Adipocyte (in vitro differentiated cells): ENCODE measurements at regions not wholly inside any gene's neighbourhood (a gene's known extent, or its start where the extent isn't known, plus 50 kb on each side); places are given as distances from the start of the nearest gene placed in this dataset.
"Not testable (repeated sequence)": the region's sequence is repeated elsewhere in the genome, so short reads cannot be mapped to it uniquely, and the experiment has no call there.

Source experiments
- DNase-seq: peaks from one replicate; pipeline ENCODE4 v3.0.0-alpha.2; 2015; ENCODE audit warnings: low read depth
- H3K27me3 ChIP-seq: replicated peaks from 2 replicates; pipeline ENCODE4 v1.7.0; 2013; ENCODE audit warnings: mild to moderate bottlenecking, low read length, moderate library complexity; ENCODE audit not compliant: control insufficient read depth, insufficient read depth
- H3K36me3 ChIP-seq: 2 replicates; pipeline ENCODE4 v1.7.0; 2013; ENCODE audit warnings: low read length, mild to moderate bottlenecking, moderate library complexity; ENCODE audit not compliant: control insufficient read depth, insufficient read depth, severe bottlenecking
- H3K4me1 ChIP-seq: 2 replicates; pipeline ENCODE4 v1.7.0; 2013; ENCODE audit warnings: mild to moderate bottlenecking, low read length, moderate library complexity; ENCODE audit not compliant: control insufficient read depth, insufficient read depth
- H3K4me3 ChIP-seq: 2 replicates; pipeline ENCODE4 v1.7.0; 2013; ENCODE audit warnings: mild to moderate bottlenecking, low read length, moderate library complexity
- H3K9ac ChIP-seq: 2 replicates; pipeline ENCODE4 v1.7.0; 2013; ENCODE audit warnings: mild to moderate bottlenecking, low read length, moderate library complexity
- H3K9me3 ChIP-seq: 2 replicates; pipeline ENCODE4 v1.7.0; 2013; ENCODE audit warnings: mild to moderate bottlenecking, low read length, moderate library complexity; ENCODE audit not compliant: control insufficient read depth

DNA sequence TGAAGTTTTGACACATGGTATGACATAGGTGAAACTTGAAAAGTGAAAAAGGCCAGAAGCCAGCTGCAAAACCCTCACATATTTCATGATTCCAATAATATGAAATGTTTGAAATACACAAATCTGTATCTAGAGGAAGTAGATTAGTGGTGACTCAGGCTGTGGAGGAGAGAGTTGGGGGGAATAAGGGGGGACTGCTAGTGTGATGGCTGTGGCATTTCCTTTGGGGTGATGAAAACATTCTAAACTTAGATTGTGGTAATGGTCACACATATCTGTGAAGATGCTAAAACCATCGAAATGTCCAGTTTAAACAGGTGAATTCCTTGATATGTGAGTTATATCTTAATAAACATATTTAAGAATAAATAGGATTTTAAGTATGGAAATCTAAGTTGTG, 343.5 kb upstream of the SFRP2 start:
- DNase-seq = no peak
- H3K9ac ChIP-seq = no peak overlapping the region
- no peaks in the 10 kb centered on the region for H3K27me3 ChIP-seq
- no peaks in the 10 kb centered on the region for H3K9me3 ChIP-seq
- H3K36me3 ChIP-seq = no peaks in the 10 kb centered on the region
- peaks cover 8% of the 10 kb centered on the region for H3K4me1 ChIP-seq
- H3K4me3 ChIP-seq = no peak overlapping the region

DNA sequence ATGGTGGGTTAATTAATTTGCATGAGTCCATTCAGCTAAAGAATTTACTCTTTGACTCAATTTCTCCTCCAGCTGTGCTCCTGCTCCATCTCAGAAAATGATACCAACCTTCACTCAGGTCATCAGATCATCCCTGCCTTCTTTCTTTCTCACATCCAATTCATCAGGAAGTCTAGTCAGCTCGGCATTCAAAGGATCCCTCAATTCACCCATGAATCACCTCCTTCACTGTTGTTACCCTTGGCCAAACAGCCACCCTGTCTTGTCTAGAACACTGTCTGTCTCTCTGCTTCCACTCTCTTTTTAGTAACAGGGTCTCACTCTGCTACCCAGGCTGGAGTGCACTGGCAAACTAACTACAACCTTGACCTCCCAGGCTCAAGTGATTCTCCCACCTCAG, 337.4 kb upstream of the SFRP2 start:
- Histone ChIP-seq H3K9me3 (no peaks in the 10 kb centered on the region), H3K4me3 (no peak overlapping the region), H3K27me3 (no peaks in the 10 kb centered on the region), H3K36me3 (no peaks in the 10 kb centered on the region), H3K9ac (no peak overlapping the region), H3K4me1 (peaks cover 5% of the 10 kb centered on the region)
- no peak for DNase-seq

DNA sequence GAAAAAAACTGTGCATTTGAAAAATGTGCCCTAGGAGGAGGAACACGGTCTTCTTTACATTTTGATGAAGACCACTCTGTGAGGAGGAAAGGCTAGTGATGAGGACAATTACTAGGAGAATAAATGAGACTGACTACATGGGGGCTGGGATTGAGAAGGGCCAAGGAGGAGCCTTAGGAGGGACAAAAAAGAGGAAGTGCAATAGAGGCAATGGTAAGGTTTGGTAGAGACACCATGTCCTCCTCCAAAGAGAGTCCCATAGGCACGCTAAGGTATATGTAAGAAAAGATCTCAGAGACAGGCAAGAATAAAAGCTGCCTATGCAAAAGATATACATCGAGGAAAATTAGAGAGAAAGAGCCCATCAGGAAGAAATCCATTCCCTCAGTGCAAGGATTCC, 336.5 kb upstream of the SFRP2 start:
- Histone ChIP-seq H3K4me1 (peaks cover 5% of the 10 kb centered on the region), H3K36me3 (no peaks in the 10 kb centered on the region), H3K9ac (no peak overlapping the region), H3K9me3 (no peaks in the 10 kb centered on the region), H3K4me3 (no peak overlapping the region), H3K27me3 (no peaks in the 10 kb centered on the region)
- DNase-seq = no peak

GRCh38 chr4:154124539-154125255, 335.8 kb upstream of the SFRP2 start:
- Histone ChIP-seq H3K9ac (no peak overlapping the region), H3K9me3 (no peaks in the 10 kb centered on the region), H3K27me3 (no peaks in the 10 kb centered on the region), H3K36me3 (no peaks in the 10 kb centered on the region), H3K4me1 (peaks cover 5% of the 10 kb centered on the region), H3K4me3 (no peak overlapping the region)
- peak; percentile 52 for DNase-seq

- Histone ChIP-seq H3K9ac (no peak overlapping the region), H3K9me3 (no peaks in the 10 kb centered on the region), H3K36me3 (no peaks in the 10 kb centered on the region), H3K27me3 (no peaks in the 10 kb centered on the region), H3K4me1 (peaks cover 5% of the 10 kb centered on the region), H3K4me3 (no peak overlapping the region)
- DNase-seq = no peak
Observed at GRCh38 chr4:154123897-154124296, 335.0 kb upstream of the SFRP2 start.

DNA sequence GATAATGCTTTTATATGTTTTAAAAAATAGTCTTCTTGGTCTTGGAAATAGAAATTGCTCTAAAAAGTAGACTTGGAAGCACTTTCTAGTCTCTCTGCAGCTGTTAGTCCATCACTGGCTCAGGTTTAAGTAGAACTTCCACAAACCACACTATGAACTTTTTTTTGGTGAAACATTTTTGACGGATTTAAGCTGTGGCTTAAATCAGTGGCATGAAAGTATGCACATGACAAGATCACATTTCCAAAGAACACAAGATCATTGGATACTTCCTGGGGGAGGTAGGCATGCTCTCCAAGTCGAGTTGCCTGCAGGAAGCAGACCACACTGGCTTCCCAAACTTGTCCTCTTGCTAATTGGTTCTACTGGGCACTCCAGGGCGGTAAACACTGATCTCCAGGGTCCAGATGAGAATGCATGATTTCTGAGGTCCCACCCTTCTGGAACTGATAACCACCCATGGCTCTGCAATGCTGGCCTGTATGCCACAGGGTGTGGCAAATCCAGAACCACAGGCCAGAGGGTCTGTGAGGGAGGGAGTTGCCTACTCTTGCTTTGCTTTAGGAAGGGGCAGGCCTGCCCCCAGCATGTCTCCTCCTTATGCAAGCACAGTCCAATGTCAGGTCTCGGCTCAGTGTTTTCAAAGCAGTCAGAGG, 331.9 kb upstream of the SFRP2 start:
- Histone ChIP-seq H3K9ac (no peak overlapping the region), H3K4me3 (no peak overlapping the region), H3K9me3 (no peaks in the 10 kb centered on the region), H3K4me1 (peaks cover 5% of the 10 kb centered on the region), H3K36me3 (no peaks in the 10 kb centered on the region), H3K27me3 (no peaks in the 10 kb centered on the region)
- DNase-seq = no peak

DNA sequence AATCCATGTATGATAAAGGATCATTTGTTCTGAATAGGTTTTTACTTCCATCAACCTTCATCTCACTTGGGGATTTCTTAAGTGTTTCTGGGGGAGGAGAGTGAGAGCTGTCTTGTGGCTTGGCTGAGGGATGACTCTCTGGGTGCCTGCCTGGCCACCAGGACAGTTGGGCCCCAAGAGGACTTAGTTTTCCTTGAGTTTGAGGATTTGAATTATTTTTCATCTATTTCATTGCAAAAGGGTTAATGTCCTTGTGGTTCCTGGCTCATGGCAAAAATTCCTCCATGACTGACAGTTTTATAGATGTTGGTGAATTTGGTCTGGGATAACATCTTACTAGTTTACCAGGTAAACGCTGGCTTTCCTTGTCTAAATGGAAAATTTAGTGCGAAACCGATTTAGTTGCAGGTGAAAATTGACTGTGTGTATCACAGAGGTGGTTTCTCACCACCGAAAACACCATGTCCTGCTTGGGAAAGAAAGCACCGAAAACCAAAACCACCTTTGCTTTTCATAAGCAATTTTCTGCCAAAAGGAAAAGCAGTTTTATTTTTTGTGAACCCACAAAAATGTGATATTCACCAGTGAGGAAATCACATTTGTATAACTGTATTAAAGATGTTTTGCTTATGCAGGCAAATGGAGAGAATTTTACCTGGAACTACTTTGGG, 331.3 kb upstream of the SFRP2 start:
- no peak overlapping the region for H3K4me3 ChIP-seq
- no peak for DNase-seq
- H3K36me3 ChIP-seq = no peaks in the 10 kb centered on the region
- H3K9ac ChIP-seq = no peak overlapping the region
- H3K9me3 ChIP-seq = no peaks in the 10 kb centered on the region
- no peaks in the 10 kb centered on the region for H3K27me3 ChIP-seq
- peaks cover 5% of the 10 kb centered on the region for H3K4me1 ChIP-seq

DNA sequence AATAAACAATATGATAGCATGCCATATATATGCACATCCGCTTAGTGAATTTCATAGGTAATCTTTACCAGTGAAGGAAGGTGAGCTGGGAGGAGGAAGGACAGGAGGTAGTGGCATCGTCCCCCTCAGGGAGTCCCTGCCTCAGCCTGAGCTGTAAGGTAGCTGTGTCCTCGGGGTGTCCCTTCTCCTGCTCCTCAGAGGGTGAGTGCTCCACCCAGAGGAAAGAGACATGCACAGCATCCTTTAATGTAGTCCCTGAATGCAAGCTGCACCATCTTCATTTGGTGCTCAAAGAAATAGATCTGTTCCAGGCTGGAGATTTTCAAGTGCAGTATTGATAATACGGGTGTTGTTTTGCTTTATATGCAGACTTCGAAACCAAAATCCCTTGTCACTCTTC, 330.4 kb upstream of the SFRP2 start:
- Histone ChIP-seq H3K9me3 (no peaks in the 10 kb centered on the region), H3K4me1 (no peaks in the 10 kb centered on the region), H3K4me3 (no peak overlapping the region), H3K9ac (no peak overlapping the region), H3K27me3 (no peaks in the 10 kb centered on the region), H3K36me3 (no peaks in the 10 kb centered on the region)
- DNase-seq = peak; percentile 17

DNA sequence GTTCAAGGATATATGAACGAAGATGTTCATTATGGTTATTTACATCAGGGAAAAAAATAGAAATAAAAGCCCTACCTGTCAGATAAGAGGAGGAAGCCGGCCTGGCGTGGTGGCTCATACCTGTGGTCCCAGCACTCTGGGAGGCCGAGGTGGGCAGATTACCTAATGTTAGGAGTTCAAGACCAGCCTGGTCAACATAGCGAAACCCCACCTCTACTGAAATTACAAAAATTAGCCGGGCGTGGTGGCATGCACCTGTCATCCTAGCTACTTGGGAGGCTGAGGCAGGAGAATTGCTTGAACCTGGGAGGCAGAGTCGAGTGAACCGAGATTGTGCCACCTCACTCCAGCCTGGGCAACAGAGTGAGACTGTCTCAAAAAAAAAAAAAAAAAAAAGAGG, 328.8 kb upstream of the SFRP2 start:
- not testable (repeated sequence) for H3K9me3 ChIP-seq, H3K4me1 ChIP-seq, H3K27me3 ChIP-seq, H3K9ac ChIP-seq, H3K36me3 ChIP-seq, H3K4me3 ChIP-seq, DNase-seq

DNA sequence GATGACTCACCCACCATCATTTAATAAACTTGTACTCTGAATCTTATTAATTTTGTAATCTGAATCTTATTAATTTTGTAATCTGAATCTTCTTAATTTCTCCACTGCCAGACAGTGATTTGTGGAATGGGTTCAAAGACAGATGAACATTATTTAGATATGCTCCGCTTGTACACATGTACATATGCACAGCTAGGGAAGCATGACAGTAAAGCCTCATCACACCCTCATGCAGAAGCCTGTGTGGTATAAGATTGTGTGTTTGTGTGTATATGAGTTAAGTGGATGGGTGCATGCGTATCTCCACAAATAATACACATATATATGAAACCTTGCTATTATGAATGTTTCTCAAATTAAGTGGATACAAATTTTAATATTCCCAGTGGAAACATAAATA, 318.5 kb upstream of the SFRP2 start:
- no peak overlapping the region for H3K4me3 ChIP-seq
- DNase-seq = no peak
- H3K4me1 ChIP-seq = no peaks in the 10 kb centered on the region
- no peaks in the 10 kb centered on the region for H3K27me3 ChIP-seq
- no peaks in the 10 kb centered on the region for H3K36me3 ChIP-seq
- no peak overlapping the region for H3K9ac ChIP-seq
- H3K9me3 ChIP-seq = peaks cover 4% of the 10 kb centered on the region

- Histone ChIP-seq H3K9me3 (no peaks in the 10 kb centered on the region), H3K4me1 (peaks cover 7% of the 10 kb centered on the region), H3K9ac (no peak overlapping the region), H3K27me3 (no peaks in the 10 kb centered on the region), H3K36me3 (no peaks in the 10 kb centered on the region), H3K4me3 (no peak overlapping the region)
- peak; percentile 22 for DNase-seq
Observed at GRCh38 chr4:154088741-154089140, 299.9 kb upstream of the SFRP2 start.
